H9 (cell line): ENCODE measurements at regions not wholly inside any gene's neighbourhood (a gene's known extent, or its start where the extent isn't known, plus 50 kb on each side); places are given as distances from the start of the nearest gene placed in this dataset.

Experiments used
- DNase-seq: peaks from one replicate; pipeline ENCODE4 v3.0.0-alpha.2; 2017
- H2AFZ ChIP-seq: one replicate; pipeline ENCODE4 v1.6.1; 2013; ENCODE audit warnings: mild to moderate bottlenecking, low read length, control low read depth, moderate library complexity
- H2AK5ac ChIP-seq: 2 replicates; pipeline ENCODE4 v1.6.1; 2013; ENCODE audit warnings: low read length, control low read depth, mixed read lengths; ENCODE audit not compliant: insufficient read length
- H2BK120ac ChIP-seq: one replicate; pipeline ENCODE4 v1.6.1; 2013; ENCODE audit warnings: low read depth, mild to moderate bottlenecking, low read length, control low read depth, inconsistent platforms; ENCODE audit not compliant: poor library complexity, severe bottlenecking
- H2BK12ac ChIP-seq: 2 replicates; pipeline ENCODE4 v1.6.1; 2013; ENCODE audit warnings: low read length, control low read depth, mixed read lengths, low read depth; ENCODE audit not compliant: insufficient read length
- H2BK15ac ChIP-seq: 2 replicates; pipeline ENCODE4 v1.6.1; 2013; ENCODE audit warnings: low read depth, low read length, control low read depth
- H2BK20ac ChIP-seq: one replicate; pipeline ENCODE4 v1.6.1; 2013; ENCODE audit warnings: low read depth, mild to moderate bottlenecking, low read length, control low read depth, inconsistent platforms; ENCODE audit not compliant: poor library complexity, severe bottlenecking
- H2BK5ac ChIP-seq: 2 replicates; pipeline ENCODE4 v1.6.1; 2013; ENCODE audit warnings: low read length, control low read depth, mixed read lengths; ENCODE audit not compliant: insufficient read length
- H3K14ac ChIP-seq: 2 replicates; pipeline ENCODE4 v1.6.1; 2013; ENCODE audit warnings: low read length, control low read depth; ENCODE audit not compliant: insufficient read depth
- H3K18ac ChIP-seq: 2 replicates; pipeline ENCODE4 v1.6.1; 2013; ENCODE audit warnings: low read depth, mild to moderate bottlenecking, mixed read lengths, low read length, control low read depth; ENCODE audit not compliant: insufficient read length
- H3K23ac ChIP-seq: 2 replicates; pipeline ENCODE4 v1.6.1; 2013; ENCODE audit warnings: low read length, control low read depth, mixed read lengths, low read depth; ENCODE audit not compliant: insufficient read length
- H3K23me2 ChIP-seq: 2 replicates; pipeline ENCODE4 v1.6.1; 2013; ENCODE audit warnings: low read depth, mild to moderate bottlenecking, mixed read lengths, low read length, control low read depth; ENCODE audit not compliant: insufficient read length, poor library complexity, severe bottlenecking
- H3K27ac ChIP-seq: 2 replicates; pipeline ENCODE4 v1.5.1; 2013; ENCODE audit warnings: low read length, control low read depth, mixed read lengths, low read depth; ENCODE audit not compliant: insufficient read length
- H3K27me3 ChIP-seq: 2 replicates; pipeline ENCODE4 v1.6.1; 2013; ENCODE audit warnings: low read length, control low read depth, inconsistent platforms; ENCODE audit not compliant: insufficient read depth
- H3K4ac ChIP-seq: 2 replicates; pipeline ENCODE4 v1.6.1; 2013; ENCODE audit warnings: low read depth, mild to moderate bottlenecking, control low read depth, inconsistent platforms, low read length, moderate library complexity
- H3K4me1 ChIP-seq: 2 replicates; pipeline ENCODE4 v1.6.1; 2013; ENCODE audit warnings: low read length, control low read depth, inconsistent platforms; ENCODE audit not compliant: insufficient read depth
- H3K4me2 ChIP-seq: 2 replicates; pipeline ENCODE4 v1.6.1; 2013; ENCODE audit warnings: low read length, control low read depth, mixed read lengths; ENCODE audit not compliant: insufficient read length, insufficient read depth
- H3K56ac ChIP-seq: 2 replicates; pipeline ENCODE4 v1.6.1; 2013; ENCODE audit warnings: low read depth, mild to moderate bottlenecking, mixed read lengths, low read length, control low read depth; ENCODE audit not compliant: insufficient read length
- H3K79me1 ChIP-seq: 2 replicates; pipeline ENCODE4 v1.6.1; 2013; ENCODE audit warnings: low read depth, mild to moderate bottlenecking, moderate library complexity, low read length, control low read depth, inconsistent platforms; ENCODE audit not compliant: insufficient read depth, poor library complexity, severe bottlenecking
- H3K79me2 ChIP-seq: 2 replicates; pipeline ENCODE4 v1.6.1; 2013; ENCODE audit warnings: low read length, control low read depth, inconsistent platforms; ENCODE audit not compliant: insufficient read depth
- H3K9ac ChIP-seq: 2 replicates; pipeline ENCODE4 v1.6.1; 2013; ENCODE audit warnings: low read length, control low read depth, mixed read lengths; ENCODE audit not compliant: insufficient read length; ENCODE audit errors: extremely low read depth
- H3K9me3 ChIP-seq: one replicate; pipeline ENCODE4 v1.6.1; 2013; ENCODE audit warnings: low read depth, low read length, inconsistent platforms; ENCODE audit not compliant: control insufficient read depth
- H3T11ph ChIP-seq: one replicate; pipeline ENCODE4 v1.6.1; 2013; ENCODE audit warnings: mild to moderate bottlenecking, low read length, control low read depth, inconsistent platforms
- H4K20me1 ChIP-seq: one replicate; pipeline ENCODE4 v1.6.1; 2013; ENCODE audit not compliant: control insufficient read depth, insufficient read length, insufficient read depth
- H4K5ac ChIP-seq: 2 replicates; pipeline ENCODE4 v1.6.1; 2013; ENCODE audit warnings: low read depth, mild to moderate bottlenecking, mixed read lengths, low read length, control low read depth; ENCODE audit not compliant: insufficient read length
- H4K8ac ChIP-seq: replicated peaks from 2 replicates; pipeline ENCODE4 v1.6.1; 2013; ENCODE audit warnings: low read length, control low read depth, mixed read lengths, low read depth; ENCODE audit not compliant: insufficient read length
- H4K91ac ChIP-seq: 2 replicates; pipeline ENCODE4 v1.6.1; 2013; ENCODE audit warnings: low read depth, mild to moderate bottlenecking, moderate library complexity, mixed read lengths, low read length, control low read depth; ENCODE audit not compliant: insufficient read length
- H3K27ac Mint-ChIP-seq, 3 experiments: 2 replicates in 2 of 3; 3 replicates in 1 of 3; pipeline ENCODE4 v1.8.0; 2020 to 2021; ENCODE audit warnings: mixed read lengths in 3 of 3, mild to moderate bottlenecking in 1 of 3, moderate library complexity in 1 of 3
- H3K27me3 Mint-ChIP-seq: 2 replicates; pipeline ENCODE4 v1.8.0; 2021; ENCODE audit warnings: low read depth, mild to moderate bottlenecking, moderate library complexity, mixed read lengths
- H3K36me3 Mint-ChIP-seq, 3 experiments: 2 replicates in 2 of 3; 3 replicates in 1 of 3; pipeline ENCODE4 v1.8.0; 2020 to 2021; ENCODE audit warnings: low read depth in 3 of 3, mixed read lengths in 3 of 3; ENCODE audit not compliant: insufficient read depth in 1 of 3
- H3K4me1 Mint-ChIP-seq, 2 experiments: 2 replicates each; pipeline ENCODE4 v1.8.0; 2020; ENCODE audit warnings: mixed read lengths in 2 of 2
- H3K4me3 Mint-ChIP-seq, 2 experiments: 2 replicates in 1 of 2; 3 replicates in 1 of 2; pipeline ENCODE4 v1.8.0; 2020 to 2021; ENCODE audit warnings: mild to moderate bottlenecking in 2 of 2, mixed read lengths in 2 of 2, moderate library complexity in 1 of 2
- H3K9me3 Mint-ChIP-seq, 2 experiments: 2 replicates in 1 of 2; 3 replicates in 1 of 2; pipeline ENCODE4 v1.8.0; 2020; ENCODE audit warnings: mild to moderate bottlenecking in 2 of 2, mixed read lengths in 2 of 2, moderate library complexity in 1 of 2
- WGBS: extraction: QIAGEN DNeasy Blood & Tissue Kit; methylation state at CpG from one replicate; pipeline ENCODE4 v1.1.7; 2013; ENCODE audit warnings: missing lambda C conversion rate, low lambda C conversion rate, mixed read lengths; ENCODE audit not compliant: insufficient read length; ENCODE audit errors: extremely low coverage; 5-methylcytosine and 5-hydroxymethylcytosine counted together
- TF ChIP-seq, protein P1 (sequence below): fragments of 200-600 bp; sonication (generic); conservative IDR thresholded peaks from 3 replicates; pipeline ENCODE4 v1.8.0; 2021; ENCODE audit warnings: antibody characterized with exemption, mild to moderate bottlenecking

DNA sequence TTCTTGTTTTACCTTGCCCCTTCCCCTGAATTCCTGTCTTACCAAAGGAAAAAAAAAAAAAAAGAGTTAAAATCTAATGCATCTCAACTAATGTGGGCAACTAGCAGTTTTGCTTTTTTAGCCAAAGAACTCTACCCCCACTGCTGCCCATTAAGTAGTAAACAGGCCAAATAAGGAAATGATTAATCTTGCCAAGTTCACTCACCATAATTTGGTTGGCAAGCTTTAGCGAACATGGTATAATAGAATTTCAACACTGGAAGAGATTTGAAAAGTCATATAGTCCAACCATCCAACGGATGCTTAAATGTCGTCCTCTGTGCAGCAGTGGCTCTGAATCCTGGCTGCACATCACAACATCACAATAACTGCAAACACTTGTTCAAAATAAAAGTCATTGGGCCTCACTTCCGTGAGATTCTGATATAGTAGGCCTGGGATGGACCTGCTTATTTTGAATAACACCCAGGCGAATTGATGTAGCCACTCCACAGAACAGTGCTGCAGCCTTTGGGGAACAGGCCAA lies 142.0 kb upstream of the UBE2E1 start:
- no peak overlapping the region for H3K9ac ChIP-seq
- Mint-ChIP-seq H3K9me3 (no peaks in the 10 kb centered on the region), H3K36me3 (no peaks in the 10 kb centered on the region), H3K4me3 (no peak overlapping the region), H3K4me1 (no peaks in the 10 kb centered on the region; a peak in 1 of 4 replicates), H3K27me3 (no peaks in the 10 kb centered on the region; the same call in 1 of the 2 replicates), H3K27ac (no peak overlapping the region)
- no peaks in the 10 kb centered on the region; the same call in 1 of the 2 replicates for H3K79me2 ChIP-seq
- no CpG with 5 or more reads among the region's 5 CpGs for WGBS
- no peak overlapping the region for H2AFZ ChIP-seq
- no peak overlapping the region for H3K18ac ChIP-seq
- no peak for DNase-seq
- TF ChIP-seq, protein P1, sequence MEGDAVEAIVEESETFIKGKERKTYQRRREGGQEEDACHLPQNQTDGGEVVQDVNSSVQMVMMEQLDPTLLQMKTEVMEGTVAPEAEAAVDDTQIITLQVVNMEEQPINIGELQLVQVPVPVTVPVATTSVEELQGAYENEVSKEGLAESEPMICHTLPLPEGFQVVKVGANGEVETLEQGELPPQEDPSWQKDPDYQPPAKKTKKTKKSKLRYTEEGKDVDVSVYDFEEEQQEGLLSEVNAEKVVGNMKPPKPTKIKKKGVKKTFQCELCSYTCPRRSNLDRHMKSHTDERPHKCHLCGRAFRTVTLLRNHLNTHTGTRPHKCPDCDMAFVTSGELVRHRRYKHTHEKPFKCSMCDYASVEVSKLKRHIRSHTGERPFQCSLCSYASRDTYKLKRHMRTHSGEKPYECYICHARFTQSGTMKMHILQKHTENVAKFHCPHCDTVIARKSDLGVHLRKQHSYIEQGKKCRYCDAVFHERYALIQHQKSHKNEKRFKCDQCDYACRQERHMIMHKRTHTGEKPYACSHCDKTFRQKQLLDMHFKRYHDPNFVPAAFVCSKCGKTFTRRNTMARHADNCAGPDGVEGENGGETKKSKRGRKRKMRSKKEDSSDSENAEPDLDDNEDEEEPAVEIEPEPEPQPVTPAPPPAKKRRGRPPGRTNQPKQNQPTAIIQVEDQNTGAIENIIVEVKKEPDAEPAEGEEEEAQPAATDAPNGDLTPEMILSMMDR = no peak
- H2BK12ac ChIP-seq = no peak overlapping the region
- H3K14ac ChIP-seq = no peak overlapping the region
- H2BK15ac ChIP-seq = no peak overlapping the region
- no peak overlapping the region for H2BK120ac ChIP-seq
- H2AK5ac ChIP-seq = no peak overlapping the region
- H3K4ac ChIP-seq = no peak overlapping the region
- H3K23ac ChIP-seq = no peak overlapping the region
- no peak overlapping the region for H3T11ph ChIP-seq
- no peak overlapping the region for H3K27ac ChIP-seq
- no peak overlapping the region for H4K8ac ChIP-seq
- H4K91ac ChIP-seq = no peak overlapping the region
- no peak overlapping the region for H3K4me2 ChIP-seq
- no peak overlapping the region for H2BK5ac ChIP-seq
- H3K27me3 ChIP-seq = no peaks in the 10 kb centered on the region
- H3K23me2 ChIP-seq = peaks cover 3% of the 10 kb centered on the region
- no peaks in the 10 kb centered on the region for H3K9me3 ChIP-seq
- no peak overlapping the region for H3K56ac ChIP-seq
- H3K79me1 ChIP-seq = no peaks in the 10 kb centered on the region
- H2BK20ac ChIP-seq = no peak overlapping the region
- no peak overlapping the region for H4K5ac ChIP-seq
- H4K20me1 ChIP-seq = no peaks in the 10 kb centered on the region
- H3K4me1 ChIP-seq = no peaks in the 10 kb centered on the region
